G401.6 (cell line): ENCODE measurements at regions not wholly inside any gene's neighbourhood (a gene's known extent, or its start where the extent isn't known, plus 50 kb on each side); places are given as distances from the start of the nearest gene placed in this dataset.

Experiments
- FAIRE-seq: peaks from 2 replicates; lab custom pipeline; 2012; peaks lifted over from hg19 to GRCh38; lab: Jason Lieb, UNC

- FAIRE-seq: no peak
Measured at GRCh38 chr5:155211764-155212163, 198.2 kb downstream of the KIF4B start.

GRCh38 chr5:155222393-155222792 lies 208.8 kb downstream of the KIF4B start:
- FAIRE-seq: no peak

- no peak for FAIRE-seq
Measured at GRCh38 chr5:155229135-155229534, 215.6 kb downstream of the KIF4B start.

- FAIRE-seq: no peak
Measured at GRCh38 chr5:155239803-155240202, 226.2 kb downstream of the KIF4B start.

GRCh38 chr5:155250596-155250995 lies 237.0 kb downstream of the KIF4B start:
- FAIRE-seq: no peak

- no peak for FAIRE-seq
Measured at GRCh38 chr5:155252025-155252424, 238.5 kb downstream of the KIF4B start.

GRCh38 chr5:155252717-155253116 lies 239.2 kb downstream of the KIF4B start:
- no peak for FAIRE-seq

- no peak for FAIRE-seq
Measured at GRCh38 chr5:155254399-155254798, 240.8 kb downstream of the KIF4B start.

GRCh38 chr5:155258161-155258560 lies 244.6 kb downstream of the KIF4B start:
- FAIRE-seq: no peak

- FAIRE-seq: no peak
Measured at GRCh38 chr5:155259648-155260047, 246.1 kb downstream of the KIF4B start.

- no peak for FAIRE-seq
Measured at GRCh38 chr5:155260798-155261197, 247.2 kb downstream of the KIF4B start.

GRCh38 chr5:155263381-155263780 lies 249.8 kb downstream of the KIF4B start:
- FAIRE-seq: no peak

- FAIRE-seq: no peak
Measured at GRCh38 chr5:155264809-155265208, 251.3 kb downstream of the KIF4B start.

- no peak for FAIRE-seq
Measured at GRCh38 chr5:155268770-155269425, 255.3 kb downstream of the KIF4B start.

GRCh38 chr5:155270725-155271124 lies 257.2 kb downstream of the KIF4B start:
- no peak for FAIRE-seq

- FAIRE-seq: no peak
Measured at GRCh38 chr5:155274484-155274883, 260.9 kb downstream of the KIF4B start.

- no peak for FAIRE-seq
Measured at GRCh38 chr5:155275222-155275621, 261.7 kb downstream of the KIF4B start.

GRCh38 chr5:155276231-155276630 lies 262.7 kb downstream of the KIF4B start:
- no peak for FAIRE-seq

- FAIRE-seq: no peak
Measured at GRCh38 chr5:155278532-155278931, 265.0 kb downstream of the KIF4B start.

GRCh38 chr5:155282503-155283107 lies 269.1 kb downstream of the KIF4B start:
- no peak for FAIRE-seq

- no peak for FAIRE-seq
Measured at GRCh38 chr5:155285706-155286105, 272.2 kb downstream of the KIF4B start.

GRCh38 chr5:155290937-155291336 lies 277.4 kb downstream of the KIF4B start:
- FAIRE-seq: no peak

GRCh38 chr5:155293605-155294178 lies 280.1 kb downstream of the KIF4B start:
- no peak for FAIRE-seq

GRCh38 chr5:155295111-155295510 lies 281.6 kb downstream of the KIF4B start:
- no peak for FAIRE-seq
